Hypothalamus (tissue), 51 donors: ENCODE measurements at regions not wholly inside any gene's neighbourhood (a gene's known extent, or its start where the extent isn't known, plus 50 kb on each side); places are given as distances from the start of the nearest gene placed in this dataset.
"Not testable (repeated sequence)": the region's sequence is repeated elsewhere in the genome, so short reads cannot be mapped to it uniquely, and the experiment has no call there.

Experiments used
- DNase-seq, 51 donors: peaks; one replicate each; lab custom pipeline; 2025; lab: John Stamatoyannopoulos, UW

DNA sequence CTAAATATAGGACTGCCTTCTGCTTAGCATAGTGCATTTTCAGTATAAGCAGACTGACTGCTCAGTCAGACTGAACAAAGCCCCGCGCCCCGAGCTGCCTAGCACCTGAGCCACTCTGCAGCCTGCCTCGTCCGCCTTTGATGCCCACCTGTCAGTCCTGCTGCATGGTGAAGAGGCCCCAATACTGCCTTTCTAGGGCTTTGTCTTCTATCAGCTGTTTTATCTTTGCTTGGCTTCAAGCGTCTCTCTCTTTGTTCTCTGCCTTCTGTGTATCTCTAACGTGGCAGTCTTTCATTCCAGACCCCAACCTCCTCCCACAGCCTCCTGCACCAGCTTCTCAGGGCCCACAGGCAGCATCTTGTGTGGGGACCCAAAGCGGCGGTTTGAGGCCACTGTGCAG lies 1001.0 kb downstream of the VRK1 start:
- DNase-seq: no peak

DNA sequence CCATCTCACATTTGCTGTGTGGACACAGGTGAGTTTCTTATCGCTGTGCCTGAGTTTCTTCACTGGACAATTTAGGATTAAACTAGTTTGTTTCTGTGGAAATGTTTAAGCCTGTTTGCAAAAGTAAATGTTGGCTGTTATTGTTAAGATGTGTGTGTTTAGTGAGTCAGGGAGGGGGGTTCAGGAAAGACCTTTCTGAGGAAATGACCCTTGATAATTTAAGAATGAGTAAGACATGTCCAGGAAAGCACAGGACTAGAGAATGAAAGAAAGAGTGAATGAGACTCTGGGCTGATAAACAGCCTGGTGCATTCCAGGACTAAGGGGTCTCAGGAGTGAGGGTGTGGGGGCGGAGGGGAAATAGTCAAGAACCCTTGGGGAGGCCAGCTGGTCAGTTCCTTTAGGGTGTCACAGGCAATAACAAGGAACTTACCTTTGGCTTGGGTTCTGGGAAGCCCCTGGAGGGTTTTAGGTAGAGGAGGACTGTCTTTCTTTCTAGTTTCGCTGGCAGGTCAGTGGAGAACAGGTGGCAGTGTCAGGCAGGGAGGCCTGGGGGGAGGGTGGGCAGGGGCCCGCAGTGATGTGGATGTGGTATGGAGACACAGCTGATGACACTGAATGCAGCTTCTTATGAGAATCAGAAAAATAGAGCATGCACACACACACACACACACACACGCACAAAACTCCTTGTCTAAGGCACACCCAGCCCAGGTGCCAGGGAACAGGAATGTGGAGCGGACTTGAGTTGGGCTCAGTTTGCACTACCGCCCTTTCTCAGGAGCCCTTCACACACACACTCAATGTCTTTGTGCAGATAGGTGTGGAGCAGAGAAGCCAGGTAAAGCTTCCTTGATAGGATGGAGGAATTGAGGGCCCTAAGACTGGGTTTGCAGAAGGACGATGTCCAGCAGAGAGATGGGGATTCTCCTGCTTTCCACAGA lies 1005.5 kb downstream of the VRK1 start:
- no peak for DNase-seq

DNA sequence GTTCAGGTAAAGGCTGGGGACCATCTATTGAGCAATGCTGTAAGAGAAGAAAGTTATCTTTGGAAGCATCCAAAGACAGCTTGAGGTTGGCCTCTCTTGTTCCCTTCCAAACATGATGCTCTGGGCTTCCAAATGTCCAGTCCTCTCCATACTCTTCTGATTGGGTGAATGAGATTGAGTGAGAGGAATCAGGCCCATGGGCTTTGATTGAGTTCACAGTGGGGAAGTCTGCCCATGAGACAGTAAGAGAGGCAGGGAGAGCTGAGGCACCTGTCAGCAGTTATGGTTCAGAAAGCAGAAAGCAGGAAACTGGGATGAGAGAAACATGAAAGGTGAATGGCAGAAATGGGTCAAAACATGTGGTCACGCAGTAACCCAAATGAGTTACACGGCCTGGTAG lies 1006.9 kb downstream of the VRK1 start:
- DNase-seq: no peak

DNA sequence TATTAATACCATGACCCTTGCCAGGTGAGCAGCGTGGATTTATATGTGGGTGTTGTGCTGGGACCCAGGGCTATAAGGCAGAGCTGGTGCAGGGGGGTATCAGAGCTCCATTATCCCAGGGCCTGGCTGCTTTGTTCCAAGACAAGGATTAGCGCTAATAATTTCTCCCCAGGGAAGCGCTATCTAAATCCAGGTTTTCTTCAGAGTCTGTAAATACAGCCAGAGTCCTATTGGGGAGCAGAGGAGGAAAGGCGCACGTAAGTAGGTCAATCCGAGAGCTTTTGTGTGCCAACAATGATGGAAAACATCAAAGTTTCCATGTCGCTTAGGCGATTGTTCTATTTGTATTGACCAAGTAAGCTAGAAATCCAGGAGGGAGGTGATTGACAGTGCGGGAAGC lies 1009.7 kb downstream of the VRK1 start:
- no peak for DNase-seq

DNA sequence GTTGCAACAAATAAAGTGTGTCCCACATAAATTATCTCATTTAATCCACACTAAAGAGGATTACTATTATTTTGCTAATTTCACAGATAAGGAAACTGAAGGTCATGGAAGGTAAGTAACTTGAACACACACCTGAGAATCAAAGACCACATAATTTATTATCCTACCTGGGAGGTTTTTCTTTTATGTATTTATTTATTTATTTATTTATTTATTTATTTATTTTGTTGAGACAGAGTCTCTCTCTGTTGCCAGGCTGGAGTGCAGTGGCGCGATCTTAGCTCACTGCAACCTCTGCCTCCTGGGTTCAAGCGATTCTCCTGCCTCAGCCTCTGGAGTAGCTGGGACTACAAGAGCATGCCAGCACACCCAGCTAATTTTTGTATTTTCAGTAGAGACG lies 1011.4 kb downstream of the VRK1 start:
- DNase-seq: not testable (repeated sequence)

DNA sequence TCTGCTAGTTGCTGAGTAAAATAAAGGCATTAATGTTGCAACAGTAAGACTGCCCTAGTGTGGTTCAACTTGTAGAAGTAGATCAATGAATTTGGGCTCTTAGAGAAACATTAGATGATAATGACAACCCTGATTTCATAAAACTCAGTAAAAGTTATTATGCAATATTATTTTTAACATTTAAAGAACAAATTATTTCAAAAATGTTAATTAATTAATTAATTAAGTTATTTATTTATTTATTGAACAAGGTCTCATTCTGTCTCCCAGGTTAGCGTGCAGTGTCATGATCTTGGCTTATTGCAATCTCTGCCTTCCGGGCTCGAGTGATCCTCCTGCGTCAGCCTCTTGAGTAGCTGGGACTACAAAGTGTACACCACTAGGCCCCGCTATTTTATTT lies 1016.4 kb downstream of the VRK1 start:
- DNase-seq: no peak

DNA sequence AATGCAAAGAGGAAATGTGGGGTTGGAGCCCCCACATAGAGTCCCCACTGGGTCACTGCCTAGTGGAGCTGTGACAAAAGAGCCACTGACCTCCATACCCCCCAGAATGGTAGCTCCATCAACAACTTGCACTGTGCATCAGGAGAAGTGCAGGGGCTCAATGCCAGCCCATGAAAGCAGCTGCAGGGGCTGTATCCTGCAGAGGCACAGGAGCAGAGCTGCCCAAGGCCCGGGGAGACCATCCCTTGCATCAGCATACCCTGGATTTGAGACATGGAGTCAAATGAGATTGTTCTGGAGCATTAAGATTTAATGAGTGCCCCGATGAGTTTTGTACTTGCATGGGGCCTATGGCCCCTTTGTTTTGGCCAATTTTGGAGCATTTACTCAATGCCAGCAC lies 1023.6 kb downstream of the VRK1 start:
- DNase-seq: no peak

DNA sequence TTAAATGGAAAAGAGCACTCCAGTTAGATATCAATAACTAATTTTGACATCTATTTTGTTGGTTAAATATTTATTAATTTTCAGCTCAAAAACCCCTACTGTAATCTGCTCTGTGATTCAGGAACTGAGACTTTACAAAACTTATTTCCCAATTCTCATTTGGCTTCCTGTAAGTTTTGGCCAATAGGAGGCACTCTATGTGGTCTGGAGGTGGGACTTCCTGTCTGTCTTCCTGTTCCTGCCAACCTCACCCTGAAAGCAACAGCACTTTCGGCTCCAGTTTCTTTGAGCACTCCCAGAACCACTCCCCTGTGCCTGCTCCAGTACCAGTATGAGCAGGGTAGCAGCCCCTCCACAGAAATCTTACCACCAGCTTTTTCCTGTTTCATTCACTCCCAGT lies 1027.0 kb downstream of the VRK1 start:
- DNase-seq: no peak

DNA sequence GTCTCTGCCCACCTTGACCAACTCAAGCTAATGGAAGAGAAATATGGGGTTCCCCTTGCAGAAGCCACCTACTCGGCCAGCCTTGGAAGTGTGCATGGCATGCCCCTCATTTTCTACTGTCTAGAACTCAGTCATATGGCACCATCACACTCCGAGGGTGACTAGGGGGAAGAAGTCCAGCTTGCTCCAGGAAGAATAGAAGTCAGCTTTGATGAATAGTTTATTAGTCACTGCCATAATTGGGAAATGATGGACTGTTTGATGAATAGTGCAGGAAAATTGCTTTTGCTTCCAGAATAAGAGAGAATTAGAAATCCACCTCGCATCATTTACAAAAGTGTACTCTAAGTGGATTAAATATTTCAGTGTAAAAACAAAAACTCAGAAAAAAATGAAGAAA lies 1030.6 kb downstream of the VRK1 start:
- no peak for DNase-seq

DNA sequence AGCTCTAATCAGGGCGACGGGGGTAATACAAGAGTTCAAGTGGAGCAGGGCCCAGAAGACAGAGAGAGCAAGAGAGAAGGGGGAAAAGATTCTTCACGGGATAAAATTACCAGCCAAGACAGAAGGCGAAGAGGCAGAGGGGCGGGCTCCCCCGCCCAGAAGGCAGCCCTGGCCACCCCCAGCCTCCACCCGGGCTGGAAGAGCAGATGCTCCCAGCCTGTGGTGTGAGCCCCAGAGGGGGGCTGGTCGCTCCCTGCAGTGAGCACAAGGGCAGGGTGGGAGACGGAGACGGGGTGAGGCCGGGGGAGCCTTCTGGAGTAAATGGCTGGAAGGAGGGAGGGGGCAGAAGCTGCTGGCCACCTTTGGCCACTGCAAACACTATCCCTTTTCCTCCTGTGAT lies 1035.6 kb downstream of the VRK1 start:
- DNase-seq: no peak

DNA sequence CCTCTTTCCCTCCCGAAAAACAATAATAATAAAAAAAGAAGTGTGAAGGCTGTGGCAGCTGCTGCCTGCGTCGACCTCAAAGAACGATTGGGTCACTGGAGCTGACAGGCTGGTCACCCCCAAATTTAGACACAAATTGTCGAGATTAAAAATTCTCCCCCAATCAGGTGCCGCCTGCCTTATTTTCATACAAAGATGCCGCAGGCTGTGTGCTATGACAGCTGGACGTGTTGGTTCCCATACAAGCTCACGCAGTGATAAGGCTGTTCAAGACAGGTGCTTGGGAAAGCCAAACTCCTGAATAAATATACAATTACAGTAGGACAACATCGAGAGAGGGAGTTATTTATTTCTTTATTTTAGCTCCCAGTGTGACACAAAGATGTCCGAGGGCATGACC lies 1041.8 kb downstream of the VRK1 start:
- no peak for DNase-seq

DNA sequence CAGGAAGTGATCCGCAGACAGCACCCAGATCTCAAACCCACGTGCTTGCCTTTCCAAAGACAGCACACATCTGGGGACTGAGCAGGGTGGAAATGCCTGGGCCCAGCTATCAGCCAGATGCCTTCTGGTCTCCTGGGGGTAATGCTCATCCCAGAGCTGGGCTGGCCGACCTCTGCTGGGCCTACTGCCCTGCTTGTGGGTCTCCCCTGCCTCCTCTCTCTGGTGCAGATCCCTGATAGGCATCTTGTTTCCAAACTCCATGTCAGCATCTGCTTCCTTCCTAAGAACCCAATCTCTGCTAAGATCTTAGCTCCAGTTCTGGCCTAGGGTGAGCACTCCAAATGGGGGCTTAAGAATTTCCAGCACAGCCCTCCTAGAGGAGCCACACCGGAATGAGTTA lies 1043.0 kb downstream of the VRK1 start:
- no peak for DNase-seq

DNA sequence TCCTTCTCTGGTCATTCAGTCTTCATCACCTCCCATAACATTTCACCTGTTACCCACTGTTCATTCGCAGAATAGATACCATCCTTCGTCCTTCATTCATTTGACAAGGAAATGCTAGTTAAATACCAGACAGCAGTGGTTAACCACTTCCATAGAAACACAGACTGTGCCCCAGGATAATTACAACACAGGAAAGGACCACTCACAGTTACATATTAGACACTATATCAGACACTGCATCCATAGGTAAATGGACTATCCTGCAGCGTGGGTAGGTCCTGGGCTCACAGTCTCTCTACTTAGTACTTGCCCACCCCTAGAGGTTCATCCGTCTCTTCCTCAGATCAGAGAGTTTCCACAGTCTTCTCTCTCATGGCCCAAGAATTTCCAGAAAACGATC lies 1044.6 kb downstream of the VRK1 start:
- DNase-seq: no peak

DNA sequence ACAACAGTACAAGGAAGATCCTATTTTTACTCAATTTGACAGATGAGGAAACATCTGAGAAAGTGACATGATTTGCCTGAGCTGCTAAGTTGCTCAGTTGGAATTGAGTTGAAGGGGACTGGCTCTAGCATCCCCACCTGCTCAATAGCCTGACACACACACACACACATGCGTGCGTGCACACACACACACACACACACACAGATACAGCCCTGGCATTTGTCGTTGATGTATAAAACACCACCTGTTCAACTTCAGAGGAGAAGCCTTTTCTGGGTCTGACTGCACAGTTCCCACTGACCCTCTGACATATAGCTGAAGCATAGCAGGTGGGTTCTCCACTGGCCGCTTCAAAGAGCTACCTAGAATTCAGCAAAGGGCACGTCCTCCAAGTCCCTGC lies 1045.9 kb downstream of the VRK1 start:
- no peak for DNase-seq

DNA sequence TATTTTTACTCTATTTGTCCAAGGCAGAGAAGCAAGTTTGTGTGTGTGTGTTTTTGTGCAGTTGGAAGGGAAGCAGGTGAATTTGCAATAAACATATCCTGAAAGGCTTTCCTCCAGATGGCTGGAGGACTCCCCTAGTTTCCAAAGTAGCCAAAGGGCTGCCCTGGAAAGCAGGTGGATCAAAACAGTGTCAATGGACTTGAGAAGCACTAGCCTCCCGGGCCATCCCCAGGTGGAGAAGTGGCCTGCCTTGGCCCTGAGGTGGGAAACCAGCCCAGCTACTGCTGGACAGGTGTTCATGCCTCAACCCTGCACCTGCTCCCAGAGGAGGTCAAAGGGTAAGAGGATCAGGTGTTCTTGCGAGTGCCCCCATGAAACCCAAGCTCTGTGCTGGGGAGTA lies 1046.9 kb downstream of the VRK1 start:
- no peak for DNase-seq

DNA sequence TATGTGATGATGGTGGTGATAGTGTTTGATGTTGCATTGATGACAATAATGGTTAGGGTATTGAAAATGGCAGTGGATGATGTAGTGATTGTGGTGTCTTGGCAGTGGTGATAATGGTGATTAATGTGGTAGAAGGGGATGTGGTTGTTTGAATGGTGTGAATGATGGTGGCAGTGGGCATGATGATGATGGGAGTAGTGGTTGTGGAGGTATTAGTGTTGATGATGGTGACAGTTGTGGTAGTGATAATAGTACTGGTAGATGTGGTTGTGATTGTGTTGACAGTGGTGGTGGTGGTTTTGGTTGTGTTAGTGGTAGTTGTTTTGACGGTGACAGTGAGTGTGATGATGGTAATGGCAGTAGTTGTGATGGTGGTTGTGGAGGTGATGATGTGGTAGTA lies 1049.0 kb downstream of the VRK1 start:
- no peak for DNase-seq

DNA sequence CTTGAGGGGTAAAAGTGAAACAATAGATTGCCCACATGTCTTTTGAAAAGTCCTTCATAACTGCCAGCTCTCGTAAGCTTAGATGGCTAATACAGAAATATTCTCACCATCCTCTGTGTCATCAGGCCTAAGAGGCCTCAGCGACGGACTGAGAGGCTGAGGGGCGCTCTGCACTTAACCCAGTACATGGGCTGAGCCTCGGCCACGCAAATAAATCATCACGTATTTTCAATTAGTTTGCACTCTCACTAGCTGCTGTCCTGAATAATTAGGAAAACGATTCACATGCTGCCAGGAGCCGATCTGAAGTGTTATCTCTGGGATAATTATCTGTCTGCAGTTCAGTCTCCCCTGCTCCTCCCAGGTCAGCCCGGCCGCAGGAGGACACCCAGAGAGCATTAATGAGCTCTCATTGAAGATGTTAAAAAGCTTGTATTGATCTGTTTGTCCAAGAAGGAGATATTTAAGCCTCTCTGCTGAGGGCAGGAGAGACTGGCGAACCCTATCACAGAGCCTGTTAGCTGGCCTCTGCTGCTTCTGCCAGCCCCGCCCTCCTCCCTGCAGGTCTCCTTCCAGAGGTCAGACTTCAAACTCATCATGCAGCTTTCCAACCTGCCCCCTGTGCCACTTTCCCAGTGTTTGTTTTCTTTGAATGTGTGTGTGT lies 1051.3 kb downstream of the VRK1 start:
- DNase-seq: no peak

DNA sequence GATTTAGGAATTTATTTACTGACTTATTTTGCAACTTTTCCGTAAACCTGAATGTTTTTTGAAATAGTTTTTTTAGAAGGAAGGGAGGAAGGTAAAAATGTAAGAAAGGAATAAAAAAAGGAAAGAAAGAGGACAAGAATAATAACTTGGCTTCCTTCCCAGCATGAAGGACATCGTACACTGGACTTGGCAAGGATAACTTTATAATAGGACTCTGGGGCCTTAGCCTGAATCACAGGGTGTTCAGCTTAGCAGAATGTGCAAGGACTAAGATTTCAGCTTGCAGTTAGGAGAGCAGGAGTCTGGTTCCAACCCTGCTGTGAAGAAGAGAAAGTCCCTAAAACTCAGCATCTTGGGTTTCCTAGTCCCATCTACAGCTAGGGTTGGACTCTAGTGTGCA lies 1053.3 kb downstream of the VRK1 start:
- no peak for DNase-seq

DNA sequence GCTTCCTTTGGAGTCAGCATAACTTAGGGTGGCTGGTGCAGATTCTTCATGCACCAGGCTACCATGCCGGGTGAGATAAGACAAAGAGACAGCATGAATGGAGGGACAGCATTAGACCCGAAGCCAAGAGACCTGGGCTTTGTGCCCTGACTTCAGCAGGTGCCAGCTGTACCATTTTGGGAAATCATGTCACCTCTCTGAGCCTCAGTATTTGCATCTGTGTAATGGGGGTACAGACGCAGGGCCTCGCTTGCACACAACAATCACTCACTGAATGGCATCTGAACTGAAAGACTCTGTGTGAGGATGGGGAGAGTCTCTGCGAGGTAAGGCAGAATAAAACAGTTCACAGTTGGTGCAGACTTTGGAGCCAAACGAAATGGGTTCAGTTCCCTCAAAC lies 1053.7 kb downstream of the VRK1 start:
- no peak for DNase-seq

DNA sequence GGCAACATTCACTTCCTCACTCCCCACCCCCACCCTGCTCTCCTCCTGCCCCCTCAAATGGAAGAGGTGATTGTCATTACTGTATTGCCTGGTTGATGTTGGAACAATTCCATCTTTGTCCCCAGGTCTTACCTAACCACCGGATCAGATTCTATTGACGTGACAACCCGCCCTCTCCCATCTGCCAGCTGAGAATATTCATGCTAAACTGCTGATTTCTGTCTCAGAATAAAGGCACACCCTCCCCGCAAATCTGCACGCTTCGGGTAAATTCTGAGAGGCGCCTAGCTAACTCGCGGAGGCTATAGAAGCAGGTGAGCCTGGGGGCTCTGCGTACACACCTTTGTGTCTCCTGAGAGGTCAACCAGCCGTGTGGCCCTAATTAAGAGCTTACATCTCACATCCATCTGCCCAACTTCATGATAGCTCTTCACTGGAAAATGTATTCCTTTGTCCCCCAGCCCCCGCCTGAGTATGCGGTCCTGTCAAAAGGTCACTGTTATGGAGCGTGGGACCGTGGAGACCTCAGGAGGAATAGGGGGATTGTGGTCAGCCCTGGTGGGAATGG lies 1054.3 kb downstream of the VRK1 start:
- DNase-seq: peak in 2 of 51 donors; percentile 1 to 4

DNA sequence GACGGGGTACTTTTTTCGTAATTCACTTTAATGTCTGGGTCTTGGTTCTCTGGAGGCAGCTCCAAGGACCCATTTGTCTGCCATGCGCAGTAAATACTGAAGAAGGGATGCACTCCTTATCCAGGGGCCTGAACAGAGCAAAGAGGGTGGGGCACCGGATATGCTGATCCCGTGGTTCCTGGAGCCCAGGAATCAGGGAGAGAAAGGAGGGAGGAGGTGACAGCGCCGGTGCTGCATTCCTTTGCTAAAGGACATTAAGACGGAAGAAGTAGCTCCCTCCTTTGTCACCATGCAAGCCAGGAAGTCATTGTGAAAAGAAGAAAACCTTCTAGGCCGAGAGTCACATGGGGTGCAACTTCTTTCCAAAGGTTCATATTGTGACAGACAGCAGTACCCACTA lies 1057.7 kb downstream of the VRK1 start:
- DNase-seq: no peak

DNA sequence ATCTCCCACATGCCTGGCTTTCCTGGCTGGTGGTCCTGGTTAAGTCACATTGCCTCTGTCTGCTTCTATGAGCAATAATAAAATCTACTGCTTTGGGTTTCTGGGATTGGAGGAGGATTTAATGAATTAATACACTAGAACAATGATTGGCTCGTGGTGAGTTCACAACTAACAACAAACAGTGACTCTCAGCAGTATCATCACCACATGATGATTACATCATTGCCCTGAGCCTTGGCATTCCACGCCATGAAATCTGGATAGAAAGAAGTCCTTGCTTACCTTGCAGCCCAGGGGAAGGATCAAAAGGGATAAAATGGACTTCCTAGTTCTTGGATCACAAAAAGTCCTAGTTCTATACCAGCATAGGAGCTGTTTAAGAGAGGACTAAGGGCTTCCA lies 1069.0 kb downstream of the VRK1 start:
- DNase-seq: no peak
